ENCODE measurements at regions not wholly inside any gene's neighbourhood (a gene's known extent, or its start where the extent isn't known, plus 50 kb on each side); places are given as distances from the start of the nearest gene placed in this dataset.
A peak's percentile ranks its signal among the peaks of the same experiment; 100 is the strongest.

DNA sequence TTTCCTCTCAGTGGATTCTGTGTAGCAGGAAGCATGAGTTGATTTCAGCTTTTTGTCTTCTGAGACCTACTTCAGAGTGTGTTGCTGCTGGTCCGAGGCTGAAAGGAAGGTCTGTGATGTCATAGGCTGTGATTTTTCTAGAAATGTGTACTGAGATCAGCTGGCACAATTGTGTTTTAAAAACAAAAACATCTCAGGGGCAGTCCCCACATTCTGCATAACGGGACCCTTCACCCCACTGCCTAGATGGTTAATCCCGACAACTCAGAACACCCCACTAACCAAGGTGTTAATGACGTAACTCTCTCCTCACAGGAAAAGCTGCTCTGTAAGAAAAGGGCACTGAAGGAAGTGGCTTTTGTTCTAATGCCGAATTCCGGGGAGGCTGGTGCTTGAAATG, 59.8 kb upstream of the PPP2R5A start:
- DNase-seq (ENCODE audit: low read depth in 2 of 2) = peak in 1 of 2 donors; percentile 22

DNA sequence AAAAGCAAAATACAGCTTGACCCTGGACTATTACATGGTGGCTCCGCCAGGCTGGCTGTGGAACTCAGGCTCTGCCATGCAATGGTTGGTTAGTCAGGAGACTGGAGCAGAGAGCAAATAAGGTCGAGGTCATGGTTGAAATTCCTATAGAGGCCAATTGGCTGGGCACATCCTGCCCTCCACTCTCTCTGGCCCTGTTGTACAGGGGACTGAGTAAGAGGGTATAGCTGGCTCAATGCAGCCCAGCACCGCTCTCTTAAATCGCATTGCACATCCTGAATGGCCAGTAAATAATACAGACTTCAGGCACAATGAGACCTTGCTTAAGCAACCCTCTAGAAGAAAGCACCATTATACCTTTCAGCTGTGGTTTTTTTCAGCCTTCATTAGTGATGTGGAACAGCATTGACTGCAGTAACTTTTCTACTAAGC, 59.3 kb upstream of the PPP2R5A start:
- DNase-seq (ENCODE audit: low read depth in 2 of 2) = no peak

DNA sequence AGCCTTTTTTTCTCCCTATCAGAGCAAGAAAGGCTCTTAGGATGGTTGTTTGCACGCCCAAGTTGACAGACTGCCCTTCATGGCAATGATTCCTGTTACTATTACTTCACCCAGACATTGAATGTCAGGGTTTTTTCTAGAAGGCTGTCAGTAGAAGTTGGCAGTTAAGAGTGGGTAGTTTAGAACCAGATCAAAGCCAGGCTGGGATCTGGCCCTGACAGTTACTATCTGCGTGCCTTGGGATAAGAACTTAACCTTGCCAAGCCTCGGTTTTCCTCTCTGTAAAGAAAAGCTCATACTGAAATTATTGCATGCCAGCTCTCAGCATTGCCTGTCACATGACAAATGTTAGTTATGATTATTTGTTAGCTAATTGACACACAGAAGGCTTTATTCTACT, 58.7 kb upstream of the PPP2R5A start:
- no peak for DNase-seq (ENCODE audit: low read depth in 2 of 2)

GRCh38 chr1:212228076-212228475, 57.1 kb upstream of the PPP2R5A start:
- no peak for DNase-seq (ENCODE audit: low read depth in 2 of 2)

GRCh38 chr1:212228591-212229119, 56.6 kb upstream of the PPP2R5A start:
- no peak for DNase-seq (ENCODE audit: low read depth in 2 of 2)

DNA sequence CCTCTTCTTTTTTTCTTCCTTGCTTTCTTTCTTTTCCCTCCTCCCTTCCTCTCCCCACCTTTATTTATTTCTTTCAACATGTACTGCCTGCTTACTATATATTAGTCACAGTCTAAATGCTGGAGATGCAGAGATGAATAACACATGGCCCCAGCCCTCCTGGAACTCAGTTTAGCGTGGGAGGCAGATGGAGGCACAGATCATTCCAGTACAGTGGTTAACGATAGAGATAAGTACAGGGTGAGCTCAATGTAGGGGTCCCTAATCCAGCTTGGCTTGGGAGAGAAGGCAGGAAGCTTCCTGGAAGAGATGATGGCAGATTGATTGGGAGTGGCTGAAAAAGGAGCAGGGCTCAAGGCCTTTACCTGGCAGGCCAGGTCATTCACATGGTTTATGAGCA, 55.6 kb upstream of the PPP2R5A start:
- no peak for DNase-seq (ENCODE audit: low read depth in 2 of 2)

- no peak for DNase-seq (ENCODE audit: low read depth in 2 of 2)
These were observed 54.9 kb upstream of the PPP2R5A start for GRCh38 chr1:212230329-212230728.

GRCh38 chr1:212231372-212231771, 53.8 kb upstream of the PPP2R5A start:
- DNase-seq (ENCODE audit: low read depth in 2 of 2) = no peak

GRCh38 chr1:212232090-212232489, 53.1 kb upstream of the PPP2R5A start:
- DNase-seq (ENCODE audit: low read depth in 2 of 2) = no peak

DNA sequence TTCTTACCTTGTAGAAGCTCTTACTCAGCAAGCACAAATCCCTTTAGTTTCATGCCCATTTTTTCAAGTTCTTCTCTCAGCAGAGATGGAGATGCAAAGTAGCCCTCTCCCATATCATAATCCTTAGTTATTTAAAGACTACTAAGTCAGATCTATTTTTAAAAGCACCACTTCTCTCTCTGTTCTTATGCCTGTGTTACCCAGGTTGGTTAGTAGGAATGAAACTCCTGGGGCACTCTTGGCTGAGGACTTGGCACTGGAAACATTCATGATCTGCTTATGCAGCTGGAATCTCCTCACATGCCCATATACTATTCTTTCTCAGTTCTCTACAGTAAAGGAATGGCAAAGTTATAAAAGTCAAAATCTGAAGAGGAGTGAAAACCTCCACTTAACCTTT, 51.9 kb upstream of the PPP2R5A start:
- DNase-seq (ENCODE audit: low read depth in 2 of 2) = no peak

DNA sequence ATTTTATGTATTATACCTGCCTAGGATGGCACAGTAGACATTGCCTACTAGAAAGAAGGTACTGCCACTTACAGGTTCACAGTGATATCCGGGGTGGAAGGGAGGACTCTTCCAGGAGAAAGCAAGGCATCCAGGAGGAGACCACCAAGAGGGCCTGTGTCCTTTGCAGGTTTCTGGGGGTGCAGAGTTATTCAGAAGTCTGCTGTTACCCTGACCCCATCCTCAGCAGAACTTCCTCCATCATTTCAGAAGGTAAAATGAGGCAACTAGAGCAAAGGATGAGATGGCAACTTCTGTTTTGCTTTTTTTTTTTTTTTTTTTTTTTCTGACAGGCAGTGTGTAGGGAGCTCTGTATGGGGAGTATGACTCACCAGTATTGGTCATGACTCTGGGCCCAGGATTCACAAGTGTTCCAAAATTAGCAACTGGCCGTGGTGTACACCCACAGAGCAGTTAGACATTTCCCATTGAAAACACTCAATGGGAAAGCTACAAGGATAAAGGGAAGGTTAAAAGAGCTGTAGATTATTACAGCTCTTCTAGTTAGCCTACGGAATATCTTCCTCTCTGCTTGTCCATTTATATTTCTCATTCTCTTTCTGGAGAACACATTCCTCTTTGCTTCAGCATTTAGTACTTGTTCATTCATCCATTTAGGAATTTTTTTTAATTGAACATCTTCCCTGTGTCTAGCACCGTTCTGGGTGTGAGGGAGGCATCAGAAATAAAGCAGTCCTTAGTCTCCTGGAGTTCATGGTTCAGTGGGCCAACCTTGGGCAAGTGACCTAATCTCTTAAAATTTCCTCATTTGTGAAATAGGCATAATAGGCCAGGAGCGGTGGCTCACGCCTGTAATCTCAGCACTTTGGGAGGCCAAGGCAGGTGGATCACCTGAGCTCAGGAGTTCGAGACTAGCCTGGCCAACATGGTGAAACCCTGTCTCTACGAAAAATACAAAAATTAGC, 50.5 kb upstream of the PPP2R5A start:
- no peak for DNase-seq (ENCODE audit: low read depth in 2 of 2)
